Tibial artery (tissue), 4 donors: ENCODE measurements at regions not wholly inside any gene's neighbourhood (a gene's known extent, or its start where the extent isn't known, plus 50 kb on each side); places are given as distances from the start of the nearest gene placed in this dataset.
"Not testable (repeated sequence)": the region's sequence is repeated elsewhere in the genome, so short reads cannot be mapped to it uniquely, and the experiment has no call there.

Source experiments
- DNase-seq, 2 donors: peaks; one replicate each; pipeline ENCODE4 v3.0.0-alpha.2; 2019
- H3K27ac ChIP-seq, 2 donors: fragments of 200-600 bp; sonication (generic) in 1 of 2; 1 replicate in 1 of 2; 2 replicates in 1 of 2; pipeline ENCODE4 v1.5.1; 2018 to 2019; ENCODE audit warnings: mild to moderate bottlenecking in 1 of 2
- H3K27me3 ChIP-seq, 2 donors: fragments of 200-600 bp; sonication (generic) in 1 of 2; one replicate each; pipeline versions ENCODE4 v1.5.1 to v1.6.0; 2016 to 2019
- H3K36me3 ChIP-seq, 3 donors: fragments of 200-600 bp; sonication (generic) in 2 of 3; one replicate each; pipeline ENCODE4 v1.5.1; 2016 to 2019; ENCODE audit warnings: mild to moderate bottlenecking in 2 of 3
- H3K4me1 ChIP-seq, 4 donors: fragments of 200-600 bp; sonication (generic) in 2 of 4; 1 replicate in 3 of 4; 2 replicates in 1 of 4; pipeline ENCODE4 v1.5.1; 2016 to 2019
- H3K4me3 ChIP-seq, 2 donors: fragments of 200-600 bp; sonication (generic) in 1 of 2; 1 replicate in 1 of 2; 2 replicates in 1 of 2; pipeline ENCODE4 v1.5.1; 2018 to 2019; ENCODE audit warnings: mild to moderate bottlenecking in 2 of 2
- H3K9me3 ChIP-seq, 3 donors: fragments of 200-600 bp; sonication (generic) in 1 of 3; one replicate each; pipeline ENCODE4 v1.5.1; 2016 to 2019
- intact Hi-C: fragments of 100-400 bp; cut with DNase I; formaldehyde crosslinking; loops from one replicate; pipeline ENCODE4 v1.15.0; 2023; ENCODE audit warnings: low total_unique reads
- TF ChIP-seq, protein P1 (sequence below), 2 experiments: fragments of 200-600 bp in 1 of 2; fragments of 450-650 bp in 1 of 2; IDR thresholded peaks; one replicate each; pipeline ENCODE4 v1.5.1; 2017 to 2019; ENCODE audit warnings: antibody characterized with exemption in 2 of 2, mild to moderate bottlenecking in 1 of 2, moderate library complexity in 1 of 2

- Histone ChIP-seq H3K4me3 (no peak overlapping the region), H3K27ac (no peak overlapping the region), H3K9me3 (peaks cover 0 to 19% (median 8%) of the 10 kb centered on the region in 3 donors), H3K36me3 (no peaks in the 10 kb centered on the region), H3K27me3 (no peaks in the 10 kb centered on the region), H3K4me1 (no peaks in the 10 kb centered on the region)
- no peak for DNase-seq
- TF ChIP-seq, protein P1, sequence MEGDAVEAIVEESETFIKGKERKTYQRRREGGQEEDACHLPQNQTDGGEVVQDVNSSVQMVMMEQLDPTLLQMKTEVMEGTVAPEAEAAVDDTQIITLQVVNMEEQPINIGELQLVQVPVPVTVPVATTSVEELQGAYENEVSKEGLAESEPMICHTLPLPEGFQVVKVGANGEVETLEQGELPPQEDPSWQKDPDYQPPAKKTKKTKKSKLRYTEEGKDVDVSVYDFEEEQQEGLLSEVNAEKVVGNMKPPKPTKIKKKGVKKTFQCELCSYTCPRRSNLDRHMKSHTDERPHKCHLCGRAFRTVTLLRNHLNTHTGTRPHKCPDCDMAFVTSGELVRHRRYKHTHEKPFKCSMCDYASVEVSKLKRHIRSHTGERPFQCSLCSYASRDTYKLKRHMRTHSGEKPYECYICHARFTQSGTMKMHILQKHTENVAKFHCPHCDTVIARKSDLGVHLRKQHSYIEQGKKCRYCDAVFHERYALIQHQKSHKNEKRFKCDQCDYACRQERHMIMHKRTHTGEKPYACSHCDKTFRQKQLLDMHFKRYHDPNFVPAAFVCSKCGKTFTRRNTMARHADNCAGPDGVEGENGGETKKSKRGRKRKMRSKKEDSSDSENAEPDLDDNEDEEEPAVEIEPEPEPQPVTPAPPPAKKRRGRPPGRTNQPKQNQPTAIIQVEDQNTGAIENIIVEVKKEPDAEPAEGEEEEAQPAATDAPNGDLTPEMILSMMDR (IDR thresholded peaks at IDR 0.05), result no peak
- intact Hi-C loops, result no loop called here
Observed at GRCh38 chr2:78757191-78757590, 268.3 kb upstream of the REG3G start.

GRCh38 chr2:78757640-78758039 is 267.9 kb upstream of the REG3G start:
- H3K36me3 ChIP-seq, result no peaks in the 10 kb centered on the region
- intact Hi-C loops, result no loop called here
- H3K4me1 ChIP-seq, result no peaks in the 10 kb centered on the region
- H3K4me3 ChIP-seq, result no peak overlapping the region
- no peak overlapping the region for H3K27ac ChIP-seq
- no peak for DNase-seq
- TF ChIP-seq, protein P1 (IDR thresholded peaks at IDR 0.05), result no peak
- H3K27me3 ChIP-seq, result no peaks in the 10 kb centered on the region
- H3K9me3 ChIP-seq, result peaks cover 0 to 23% (median 11%) of the 10 kb centered on the region in 3 donors

DNA sequence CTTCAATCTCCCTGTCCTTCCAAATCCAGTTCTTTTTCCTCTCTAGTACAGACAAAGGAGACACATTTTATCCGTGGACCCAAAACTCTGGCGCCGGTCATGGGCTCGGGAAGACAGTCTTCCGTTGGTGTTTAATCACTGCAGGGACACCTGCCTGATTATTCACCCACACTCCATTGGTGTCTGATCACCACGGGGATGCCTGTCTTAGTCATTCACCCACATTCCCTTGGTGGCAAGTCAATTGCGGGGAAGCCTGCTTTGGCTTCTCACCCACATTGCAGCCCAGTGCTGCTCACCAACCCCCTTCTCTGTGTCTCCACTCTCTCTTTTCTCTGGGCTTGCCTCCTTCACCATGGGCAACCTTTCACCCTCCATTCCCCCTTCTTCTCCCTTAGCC is 266.7 kb upstream of the REG3G start:
- H3K36me3 ChIP-seq, H3K27me3 ChIP-seq, H3K4me3 ChIP-seq, H3K4me1 ChIP-seq, H3K27ac ChIP-seq, DNase-seq, intact Hi-C loops: not testable (repeated sequence)
- peaks cover 0 to 23% (median 15%) of the 10 kb centered on the region in 3 donors for H3K9me3 ChIP-seq

DNA sequence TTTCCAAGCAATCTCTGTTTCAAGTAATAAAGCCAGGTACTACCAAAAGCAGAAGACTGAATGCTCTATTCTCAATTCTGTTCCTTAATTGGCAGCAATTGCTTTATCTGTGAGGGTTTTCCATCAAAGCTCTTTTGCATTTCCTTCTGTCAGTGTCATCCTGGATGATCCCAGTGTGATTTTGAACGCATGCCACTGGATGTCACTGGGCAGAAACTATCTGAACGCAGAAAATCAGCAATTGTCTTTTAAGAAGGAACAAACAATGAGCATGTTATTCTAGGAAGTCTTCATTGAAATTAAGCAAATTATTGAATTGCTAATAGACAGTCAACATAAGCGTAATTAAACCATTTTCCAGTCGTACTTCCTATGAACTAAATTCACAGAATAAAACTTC is 259.0 kb upstream of the REG3G start:
- Histone ChIP-seq H3K4me1 (no peaks in the 10 kb centered on the region), H3K4me3 (no peak overlapping the region), H3K27ac (no peak overlapping the region), H3K9me3 (peaks cover 0 to 11% (median 11%) of the 10 kb centered on the region in 3 donors), H3K27me3 (no peaks in the 10 kb centered on the region), H3K36me3 (no peaks in the 10 kb centered on the region)
- DNase-seq, result no peak
- intact Hi-C loops, result no loop called here
- TF ChIP-seq, protein P1 (IDR thresholded peaks at IDR 0.05), result no peak

DNA sequence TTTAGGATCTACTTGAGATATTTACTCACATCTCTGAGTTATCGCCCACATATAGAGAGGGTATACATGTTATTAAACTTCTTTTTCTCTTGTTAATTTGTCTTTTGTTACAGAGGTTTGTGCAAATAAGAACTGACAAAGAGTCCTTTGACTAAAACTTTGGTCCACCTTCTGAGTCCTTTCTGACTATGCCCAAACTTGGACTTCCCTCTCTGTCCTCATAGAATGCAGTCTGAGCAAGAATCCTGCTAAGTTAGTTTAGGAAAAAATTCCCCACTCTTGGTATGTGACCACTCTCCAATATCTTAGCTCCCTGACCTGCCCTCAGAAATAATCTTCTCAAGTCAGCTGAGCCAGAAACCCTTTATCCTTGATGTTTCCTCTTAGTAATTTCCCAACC is 257.5 kb upstream of the REG3G start:
- TF ChIP-seq, protein P1 (IDR thresholded peaks at IDR 0.05), result no peak
- intact Hi-C loops, result no loop called here

DNA sequence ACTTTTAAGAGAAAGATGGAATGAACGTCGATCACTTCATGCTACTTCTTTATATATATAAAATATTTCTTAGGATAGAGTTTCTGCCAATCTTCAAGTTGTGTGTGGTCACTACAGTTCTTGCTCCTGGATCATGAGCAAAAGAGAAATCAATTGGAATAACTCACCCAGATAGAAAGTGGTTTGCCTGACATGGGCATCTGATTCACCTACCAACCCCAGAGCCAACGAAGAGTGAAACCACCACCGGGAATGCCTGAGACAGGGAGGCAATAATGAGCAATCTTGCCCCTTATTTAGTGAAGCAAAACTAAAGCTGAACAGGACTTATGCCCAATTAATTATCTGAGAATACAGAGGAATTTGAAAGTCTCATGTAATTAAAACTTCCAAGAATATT is 250.2 kb upstream of the REG3G start:
- DNase-seq, result no peak
- no peaks in the 10 kb centered on the region for H3K36me3 ChIP-seq
- H3K4me1 ChIP-seq, result peaks cover 0 to under 1% (median 0%) of the 10 kb centered on the region in 4 donors
- no peaks in the 10 kb centered on the region for H3K9me3 ChIP-seq
- intact Hi-C loops, result no loop called here
- no peaks in the 10 kb centered on the region for H3K27me3 ChIP-seq
- no peak overlapping the region for H3K4me3 ChIP-seq
- no peak overlapping the region for H3K27ac ChIP-seq
- TF ChIP-seq, protein P1 (IDR thresholded peaks at IDR 0.05), result no peak

More for the DNA sequence above, 257.5 kb upstream of the REG3G start:
- no peaks in the 10 kb centered on the region for H3K27me3 ChIP-seq
- H3K36me3 ChIP-seq, result no peaks in the 10 kb centered on the region
- H3K4me3 ChIP-seq, result no peak overlapping the region
- H3K9me3 ChIP-seq, result peaks cover 0 to under 1% (median 0%) of the 10 kb centered on the region in 3 donors
- H3K4me1 ChIP-seq, result no peaks in the 10 kb centered on the region
- DNase-seq, result no peak
- no peak overlapping the region for H3K27ac ChIP-seq
